ENCODE measurements at regions not wholly inside any gene's neighbourhood (a gene's known extent, or its start where the extent isn't known, plus 50 kb on each side); places are given as distances from the start of the nearest gene placed in this dataset.

DNA sequence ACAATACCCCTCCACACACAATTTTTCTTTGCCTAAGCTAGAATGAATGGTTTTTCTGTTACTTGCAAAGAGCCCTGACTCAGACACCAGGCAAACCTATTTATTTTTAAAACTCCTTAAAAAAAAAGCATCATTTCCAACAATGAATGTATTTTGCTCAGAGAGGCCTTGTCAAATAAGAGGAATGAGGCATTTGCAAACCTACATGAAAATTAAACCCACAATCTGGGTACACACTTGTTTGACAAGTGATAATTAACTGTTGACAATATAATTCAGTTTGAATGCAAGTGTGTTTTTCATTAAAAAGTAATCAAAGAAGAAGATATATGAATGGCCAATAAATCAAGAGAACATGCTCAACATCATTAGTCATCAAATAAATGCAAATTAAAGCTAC lies 339.5 kb downstream of the PTPRU start:
- TF ChIP-seq, protein P1, sequence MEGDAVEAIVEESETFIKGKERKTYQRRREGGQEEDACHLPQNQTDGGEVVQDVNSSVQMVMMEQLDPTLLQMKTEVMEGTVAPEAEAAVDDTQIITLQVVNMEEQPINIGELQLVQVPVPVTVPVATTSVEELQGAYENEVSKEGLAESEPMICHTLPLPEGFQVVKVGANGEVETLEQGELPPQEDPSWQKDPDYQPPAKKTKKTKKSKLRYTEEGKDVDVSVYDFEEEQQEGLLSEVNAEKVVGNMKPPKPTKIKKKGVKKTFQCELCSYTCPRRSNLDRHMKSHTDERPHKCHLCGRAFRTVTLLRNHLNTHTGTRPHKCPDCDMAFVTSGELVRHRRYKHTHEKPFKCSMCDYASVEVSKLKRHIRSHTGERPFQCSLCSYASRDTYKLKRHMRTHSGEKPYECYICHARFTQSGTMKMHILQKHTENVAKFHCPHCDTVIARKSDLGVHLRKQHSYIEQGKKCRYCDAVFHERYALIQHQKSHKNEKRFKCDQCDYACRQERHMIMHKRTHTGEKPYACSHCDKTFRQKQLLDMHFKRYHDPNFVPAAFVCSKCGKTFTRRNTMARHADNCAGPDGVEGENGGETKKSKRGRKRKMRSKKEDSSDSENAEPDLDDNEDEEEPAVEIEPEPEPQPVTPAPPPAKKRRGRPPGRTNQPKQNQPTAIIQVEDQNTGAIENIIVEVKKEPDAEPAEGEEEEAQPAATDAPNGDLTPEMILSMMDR (IDR thresholded peaks at IDR 0.05; ENCODE audit: insufficient read depth, low read depth, low read length): no peak
- TF ChIP-seq EZH2 (IDR thresholded peaks at IDR 0.05; ENCODE audit: insufficient read depth, low read length): no peak
